COLO668 (cell line): ENCODE measurements at regions not wholly inside any gene's neighbourhood (a gene's known extent, or its start where the extent isn't known, plus 50 kb on each side); places are given as distances from the start of the nearest gene placed in this dataset.
A peak's percentile ranks its signal among the peaks of the same experiment; 100 is the strongest.
"Not testable (repeated sequence)": the region's sequence is repeated elsewhere in the genome, so short reads cannot be mapped to it uniquely, and the experiment has no call there.

Experiments used
- DNase-seq: peaks from one replicate; lab custom pipeline; 2025; ENCODE audit not compliant: unreplicated experiment; lab: John Stamatoyannopoulos, UW

DNA sequence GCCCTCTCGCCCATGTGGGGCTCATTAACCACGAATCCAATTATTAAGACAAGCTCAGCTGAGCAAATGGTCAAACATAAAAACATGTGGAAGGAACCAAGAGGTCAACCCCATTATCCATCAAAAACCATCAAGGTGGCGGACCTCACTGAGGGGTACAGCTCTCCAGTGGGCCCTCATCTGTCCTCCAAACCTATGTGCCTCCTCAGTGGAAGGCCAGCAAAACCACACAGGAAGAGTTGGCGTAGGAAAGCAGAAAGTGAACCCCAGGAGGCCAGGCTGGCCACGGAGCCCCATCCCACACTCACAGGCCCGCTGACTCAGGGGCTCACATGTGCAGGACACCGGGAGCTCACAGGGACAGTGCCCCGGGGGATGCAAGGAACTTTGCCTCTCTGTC is 66.5 kb upstream of the CLEC6A start:
- not testable (repeated sequence) for DNase-seq

DNA sequence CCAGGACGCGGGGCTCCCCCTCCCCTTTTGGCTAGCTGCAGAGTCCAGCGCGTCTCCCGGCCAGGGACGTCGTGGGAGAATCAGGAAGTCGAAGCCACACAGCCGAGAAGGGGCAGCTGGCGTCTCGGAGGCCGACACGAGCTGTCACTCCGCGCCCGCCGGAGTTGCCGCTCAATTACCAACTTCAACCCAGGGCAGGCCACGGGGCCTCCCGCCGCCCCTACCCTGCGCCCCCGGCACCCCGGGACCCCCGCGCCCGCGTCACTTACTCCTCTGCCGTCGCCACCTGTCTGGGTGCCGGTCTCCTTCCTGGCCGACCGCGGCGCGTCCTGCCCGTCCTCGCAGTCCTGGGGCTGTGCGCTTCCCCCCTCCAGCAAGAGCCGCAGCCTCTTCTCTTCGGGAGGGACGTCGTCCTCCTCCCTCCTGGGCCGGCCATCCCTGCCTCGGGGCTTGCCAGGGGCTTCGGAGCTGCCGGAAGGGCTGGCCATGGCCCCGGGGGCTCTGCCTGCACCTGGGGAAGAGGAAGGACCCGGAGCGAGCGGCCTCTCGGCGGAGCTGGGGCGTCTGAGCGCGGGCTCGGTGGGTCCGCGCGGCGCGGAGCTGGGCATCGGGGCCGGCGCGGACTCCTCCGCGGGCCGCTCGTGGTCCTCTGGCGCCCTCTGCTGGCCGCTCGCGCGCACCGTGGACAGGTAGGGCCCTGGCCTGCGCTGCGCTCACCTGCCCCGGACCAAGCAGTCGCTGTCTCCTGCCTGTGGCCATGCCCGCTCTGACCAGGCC is 65.6 kb upstream of the CLEC6A start:
- DNase-seq, result peak; percentile 2

DNA sequence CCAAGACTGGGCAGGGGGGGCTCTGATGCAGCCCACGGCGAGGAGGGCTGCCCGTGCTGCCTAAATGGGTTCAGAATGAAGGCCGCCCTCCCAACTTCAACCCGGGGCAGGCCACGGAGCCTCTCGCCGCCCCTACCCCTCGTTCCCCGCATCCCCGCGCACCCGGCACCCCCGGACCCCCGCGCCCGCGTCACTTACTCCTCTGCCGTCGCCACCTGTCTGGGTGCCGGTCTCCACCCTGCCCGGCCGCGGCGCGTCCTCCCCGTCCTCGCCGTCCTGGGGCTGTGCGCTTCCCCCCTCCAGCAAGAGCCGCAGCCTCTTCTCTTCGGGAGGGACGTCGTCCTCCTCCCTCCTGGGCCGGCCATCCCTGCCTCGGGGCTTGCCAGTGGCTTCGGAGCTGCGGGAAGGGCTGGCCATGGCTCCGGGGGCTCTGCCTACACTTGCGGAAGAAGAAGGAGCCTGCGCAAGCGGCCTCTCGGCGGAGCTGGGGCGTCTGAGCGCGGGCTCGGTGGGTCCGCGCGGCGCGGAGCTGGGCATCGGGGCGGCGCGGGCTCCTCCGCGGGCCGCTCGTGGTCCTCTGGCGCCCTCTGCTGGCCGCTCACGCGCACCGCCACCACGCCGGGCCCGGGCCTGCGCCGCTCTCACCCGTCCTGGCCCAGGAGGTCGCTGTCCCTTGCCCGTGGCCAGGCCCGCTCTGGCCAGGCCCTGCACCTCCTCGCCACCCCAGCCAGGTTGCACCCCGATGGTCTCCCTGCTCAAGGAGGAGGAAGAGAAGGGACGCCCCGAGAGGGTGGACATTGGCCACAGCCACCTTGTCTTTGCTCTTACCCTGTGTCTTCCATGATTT is 59.3 kb upstream of the CLEC6A start:
- DNase-seq, result peak; percentile 31

DNA sequence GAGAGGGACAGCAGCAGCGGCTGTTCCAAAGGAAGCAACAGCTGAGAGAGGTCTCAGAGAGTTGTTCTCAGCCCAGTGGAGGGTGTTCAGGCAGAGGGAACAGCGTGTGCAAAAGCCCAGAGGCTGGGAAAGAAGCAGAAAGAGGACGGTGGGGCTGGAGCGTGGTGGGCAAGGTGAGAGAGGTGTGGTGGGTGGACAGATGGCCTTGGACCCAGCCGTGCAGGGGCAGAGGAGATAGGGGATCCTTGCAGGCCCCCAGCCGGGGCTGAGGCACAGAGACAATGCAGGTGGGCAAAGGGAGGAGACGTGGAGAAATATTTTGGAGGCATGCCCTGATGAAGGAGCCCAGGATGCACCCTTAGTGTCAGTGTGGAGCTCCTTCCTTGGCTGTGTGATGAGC is 58.4 kb upstream of the CLEC6A start:
- DNase-seq, result not testable (repeated sequence)

DNA sequence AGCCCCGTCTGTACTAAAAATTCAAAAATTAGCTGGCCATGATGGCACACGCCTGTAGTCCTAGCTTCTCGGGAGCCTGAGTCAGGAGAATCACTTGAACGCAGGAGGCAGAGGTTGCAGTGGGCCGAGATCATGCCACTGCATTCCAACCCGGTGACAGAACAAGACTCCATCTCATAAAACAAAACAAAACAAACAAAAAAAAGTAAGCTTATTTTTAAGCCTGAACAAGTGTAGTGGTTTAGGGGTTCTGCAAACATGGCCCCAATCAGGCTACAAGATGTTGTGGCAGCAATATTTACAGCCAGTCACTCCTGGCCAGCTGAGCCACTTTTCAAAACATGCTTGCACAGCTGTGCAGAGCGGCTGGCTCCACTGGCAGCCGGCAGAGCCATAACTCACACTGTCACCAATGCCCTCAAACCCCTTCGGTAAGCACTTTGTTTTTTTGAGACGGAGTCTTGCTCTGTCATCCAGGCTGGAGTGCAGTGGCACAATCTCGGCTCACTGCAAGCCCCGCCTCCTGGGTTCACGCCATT is 56.2 kb upstream of the CLEC6A start:
- DNase-seq, result peak; percentile 19

DNA sequence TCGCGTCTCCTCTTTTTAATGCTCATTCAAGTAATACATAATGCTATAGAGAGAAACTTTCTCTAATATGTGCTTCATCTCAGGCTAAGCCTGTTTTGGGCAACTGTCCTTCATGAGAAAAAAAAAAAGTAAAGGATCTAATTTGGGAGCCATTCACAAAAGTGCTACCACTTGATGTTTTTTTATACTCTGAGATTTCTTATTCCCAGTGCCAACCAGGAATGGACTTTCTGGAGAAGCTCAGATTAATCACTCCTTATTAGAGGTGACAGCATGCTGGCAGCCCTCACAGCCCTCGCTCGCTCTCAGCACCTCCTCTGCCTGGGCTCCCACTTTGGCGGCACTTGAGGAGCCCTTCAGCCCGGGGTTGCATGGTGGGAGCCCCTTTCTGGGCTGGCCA is 51.9 kb upstream of the CLEC6A start:
- not testable (repeated sequence) for DNase-seq

DNA sequence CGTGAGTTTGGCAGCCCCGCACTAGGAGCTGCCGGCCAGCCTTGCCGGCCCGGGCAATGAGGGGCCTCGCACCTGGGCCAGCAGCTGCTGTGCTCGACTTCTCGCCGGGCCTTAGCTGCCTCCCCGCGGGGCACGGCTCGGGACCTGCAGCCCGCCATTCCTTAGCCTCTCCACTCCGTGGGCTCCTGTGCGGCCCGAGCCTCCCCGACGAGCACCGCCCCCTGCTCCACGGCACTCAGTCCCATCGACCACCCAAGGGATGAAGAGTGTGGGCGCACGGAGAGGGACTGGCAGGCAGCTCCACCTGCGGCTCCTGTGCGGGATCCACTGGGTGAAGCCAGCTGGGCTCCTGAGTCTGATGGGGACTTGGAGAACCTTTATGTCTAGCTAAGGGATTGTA is 51.4 kb upstream of the CLEC6A start:
- DNase-seq, result not testable (repeated sequence)
